ENCODE measurements at regions not wholly inside any gene's neighbourhood (a gene's known extent, or its start where the extent isn't known, plus 50 kb on each side); places are given as distances from the start of the nearest gene placed in this dataset.

DNA sequence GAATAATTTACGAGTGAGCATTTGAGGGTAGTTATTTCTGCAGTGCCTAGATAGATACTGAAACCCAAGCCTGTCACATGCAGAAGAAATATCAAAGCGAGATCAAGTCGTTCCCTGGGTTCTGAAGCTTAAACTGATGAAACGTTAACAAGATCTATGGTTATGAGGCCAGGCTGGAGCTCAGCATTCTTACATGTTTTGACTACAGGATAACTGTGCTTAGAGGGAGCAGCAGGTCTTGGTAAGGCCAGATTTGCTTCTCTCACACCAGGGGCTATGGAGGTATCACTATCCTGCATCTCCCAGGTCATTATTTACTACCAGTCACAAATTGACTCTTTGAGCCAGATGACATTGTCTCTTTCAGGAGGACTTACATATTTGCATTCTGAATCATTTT is 1401.4 kb upstream of the PRMT6 start:
- WGBS (ENCODE audit: insufficient coverage) = 75% methylated on average over 4 of the region's 4 CpGs
- no peaks in the 10 kb centered on the region for H3K4me1 ChIP-seq (ENCODE audit: control insufficient read depth in 1 of 2, insufficient read depth in 2 of 2, low read length in 2 of 2)
- H3K79me2 ChIP-seq (ENCODE audit: insufficient read depth, low read length) = no peaks in the 10 kb centered on the region
- no peak for DNase-seq
- no peak overlapping the region for H3K27ac Mint-ChIP-seq
- no peak overlapping the region for H3K27ac ChIP-seq (ENCODE audit: low read depth in 1 of 2, low read length in 2 of 2)
- intact Hi-C loops (cut with micrococcal nuclease) = no loop called here
- H3K36me3 ChIP-seq (replicated peaks in 1 of 2; ENCODE audit: control insufficient read depth in 1 of 2, insufficient read depth in 2 of 2, low read length in 2 of 2) = no peaks in the 10 kb centered on the region
- H3K27me3 ChIP-seq (ENCODE audit: control insufficient read depth in 2 of 2, insufficient read depth in 2 of 2, low read length in 2 of 2) = no peaks in the 10 kb centered on the region
- no peak overlapping the region for H3K9ac ChIP-seq (ENCODE audit: insufficient read depth, low read length, poor library complexity, severe bottlenecking)
- no peaks in the 10 kb centered on the region for H3K36me3 Mint-ChIP-seq
- no peaks in the 10 kb centered on the region for H3K4me1 Mint-ChIP-seq
- TF ChIP-seq, protein P1, sequence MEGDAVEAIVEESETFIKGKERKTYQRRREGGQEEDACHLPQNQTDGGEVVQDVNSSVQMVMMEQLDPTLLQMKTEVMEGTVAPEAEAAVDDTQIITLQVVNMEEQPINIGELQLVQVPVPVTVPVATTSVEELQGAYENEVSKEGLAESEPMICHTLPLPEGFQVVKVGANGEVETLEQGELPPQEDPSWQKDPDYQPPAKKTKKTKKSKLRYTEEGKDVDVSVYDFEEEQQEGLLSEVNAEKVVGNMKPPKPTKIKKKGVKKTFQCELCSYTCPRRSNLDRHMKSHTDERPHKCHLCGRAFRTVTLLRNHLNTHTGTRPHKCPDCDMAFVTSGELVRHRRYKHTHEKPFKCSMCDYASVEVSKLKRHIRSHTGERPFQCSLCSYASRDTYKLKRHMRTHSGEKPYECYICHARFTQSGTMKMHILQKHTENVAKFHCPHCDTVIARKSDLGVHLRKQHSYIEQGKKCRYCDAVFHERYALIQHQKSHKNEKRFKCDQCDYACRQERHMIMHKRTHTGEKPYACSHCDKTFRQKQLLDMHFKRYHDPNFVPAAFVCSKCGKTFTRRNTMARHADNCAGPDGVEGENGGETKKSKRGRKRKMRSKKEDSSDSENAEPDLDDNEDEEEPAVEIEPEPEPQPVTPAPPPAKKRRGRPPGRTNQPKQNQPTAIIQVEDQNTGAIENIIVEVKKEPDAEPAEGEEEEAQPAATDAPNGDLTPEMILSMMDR (IDR thresholded peaks at IDR 0.05) = no peak
- no peak overlapping the region for H3K4me3 ChIP-seq (replicated peaks in 1 of 3; ENCODE audit: low read depth in 2 of 3, low read length in 3 of 3)
- no peak overlapping the region for H3K4me3 Mint-ChIP-seq
- peaks cover 0 to 2% (median 1%) of the 10 kb centered on the region in 7 donors for H3K9me3 Mint-ChIP-seq
- H4K20me1 ChIP-seq (ENCODE audit: insufficient read depth, low read length) = no peaks in the 10 kb centered on the region
- no peaks in the 10 kb centered on the region for H3K9me3 ChIP-seq (replicated peaks in 1 of 2; ENCODE audit: control insufficient read depth in 1 of 2, insufficient read depth in 1 of 2, low read length in 2 of 2)
- H3K4me2 ChIP-seq (replicated peaks; ENCODE audit: extremely low read depth, low read length, poor library complexity, severe bottlenecking) = no peak overlapping the region
- no peak overlapping the region for H2AFZ ChIP-seq (ENCODE audit: insufficient read depth, low read depth, low read length, poor library complexity, severe bottlenecking)
- H3K27me3 Mint-ChIP-seq (ENCODE audit: low read depth in 3 of 3) = no peaks in the 10 kb centered on the region

DNA sequence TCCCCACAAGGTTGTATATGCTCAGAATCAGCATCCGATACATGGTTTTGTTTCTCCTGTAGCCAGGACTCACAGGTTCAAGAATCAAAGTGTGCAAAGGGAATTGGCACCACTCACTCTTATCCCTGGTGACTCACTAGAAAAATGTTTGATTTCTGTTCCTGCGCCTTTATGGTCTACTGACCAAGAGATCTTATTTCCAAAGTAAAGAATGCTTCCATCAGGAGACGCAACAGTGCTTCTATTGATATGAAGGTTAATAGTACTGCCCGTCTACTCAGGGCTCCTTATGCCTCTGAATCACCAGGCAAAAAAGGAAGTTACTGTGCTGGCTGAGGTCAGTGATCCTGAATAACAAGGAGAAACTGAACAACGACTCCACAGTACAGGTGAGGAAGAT is 1392.0 kb upstream of the PRMT6 start:
- H3K9me3 Mint-ChIP-seq = peaks cover 0 to 6% (median 0%) of the 10 kb centered on the region in 7 donors
- Histone ChIP-seq H3K9ac (ENCODE audit: insufficient read depth, low read length, poor library complexity, severe bottlenecking) (no peak overlapping the region), H3K79me2 (ENCODE audit: insufficient read depth, low read length) (no peaks in the 10 kb centered on the region), H3K27me3 (ENCODE audit: control insufficient read depth in 2 of 2, insufficient read depth in 2 of 2, low read length in 2 of 2) (no peaks in the 10 kb centered on the region), H3K27ac (ENCODE audit: low read depth in 1 of 2, low read length in 2 of 2) (no peak overlapping the region), H2AFZ (ENCODE audit: insufficient read depth, low read depth, low read length, poor library complexity, severe bottlenecking) (no peak overlapping the region), H3K4me3 (replicated peaks in 1 of 3; ENCODE audit: low read depth in 2 of 3, low read length in 3 of 3) (no peak overlapping the region), H3K4me1 (ENCODE audit: control insufficient read depth in 1 of 2, insufficient read depth in 2 of 2, low read length in 2 of 2) (no peaks in the 10 kb centered on the region), H3K4me2 (replicated peaks; ENCODE audit: extremely low read depth, low read length, poor library complexity, severe bottlenecking) (no peak overlapping the region), H3K9me3 (replicated peaks in 1 of 2; ENCODE audit: control insufficient read depth in 1 of 2, insufficient read depth in 1 of 2, low read length in 2 of 2) (no peaks in the 10 kb centered on the region), H4K20me1 (ENCODE audit: insufficient read depth, low read length) (no peaks in the 10 kb centered on the region), H3K36me3 (replicated peaks in 1 of 2; ENCODE audit: control insufficient read depth in 1 of 2, insufficient read depth in 2 of 2, low read length in 2 of 2) (no peaks in the 10 kb centered on the region)
- intact Hi-C loops (cut with micrococcal nuclease) = no loop called here
- TF ChIP-seq, protein P1 (IDR thresholded peaks at IDR 0.05) = no peak
- H3K4me3 Mint-ChIP-seq = no peak overlapping the region
- no peaks in the 10 kb centered on the region for H3K36me3 Mint-ChIP-seq
- H3K27me3 Mint-ChIP-seq (ENCODE audit: low read depth in 3 of 3) = no peaks in the 10 kb centered on the region
- H3K4me1 Mint-ChIP-seq = no peaks in the 10 kb centered on the region
- WGBS (ENCODE audit: insufficient coverage) = 88% methylated on average over 1 of the region's 5 CpGs
- no peak for DNase-seq
- no peak overlapping the region for H3K27ac Mint-ChIP-seq
